NCI-H226 (cell line): ENCODE measurements at regions not wholly inside any gene's neighbourhood (a gene's known extent, or its start where the extent isn't known, plus 50 kb on each side); places are given as distances from the start of the nearest gene placed in this dataset.
"Not testable (repeated sequence)": the region's sequence is repeated elsewhere in the genome, so short reads cannot be mapped to it uniquely, and the experiment has no call there.

Experiments used
- DNase-seq: peaks from one replicate; pipeline ENCODE4 v3.0.0-alpha.2; 2015

DNA sequence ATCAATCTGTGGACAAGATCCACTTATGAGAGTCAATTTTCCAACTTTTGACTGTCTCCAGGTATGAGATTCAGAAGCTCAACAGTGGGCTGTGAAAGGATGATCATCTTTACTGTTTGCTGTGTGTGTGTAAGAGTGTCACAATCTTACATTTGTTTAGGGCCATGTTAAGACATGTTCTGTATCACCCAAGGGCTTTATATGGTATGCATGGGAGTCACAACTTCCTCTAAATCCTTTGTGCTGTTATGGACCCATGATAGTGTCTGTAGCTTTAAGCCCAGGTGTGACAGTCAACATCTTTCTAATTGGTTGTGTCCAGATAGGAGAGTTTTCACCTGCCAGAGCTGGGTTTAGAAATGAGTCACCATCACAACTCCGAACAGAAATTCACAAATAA, 70.2 kb downstream of the ZNF726 start:
- DNase-seq: not testable (repeated sequence)

DNA sequence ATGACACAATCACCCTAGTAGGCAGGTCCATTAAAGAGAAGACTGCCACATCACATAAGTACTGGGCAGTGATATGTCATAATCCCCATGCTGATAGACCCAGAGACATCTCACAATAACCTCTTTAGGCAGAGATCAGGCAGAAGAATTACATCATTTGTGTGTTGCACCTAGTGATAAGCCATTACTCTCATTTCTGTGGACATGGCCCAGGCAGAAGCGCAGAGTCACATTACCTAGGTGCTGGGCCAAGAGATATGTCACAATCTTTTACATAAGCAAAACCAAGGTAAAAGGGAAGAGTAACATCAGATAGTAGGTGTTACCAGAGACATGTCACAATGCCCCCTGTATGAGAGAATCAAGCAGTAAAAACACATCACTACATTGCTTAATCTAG, 71.9 kb downstream of the ZNF726 start:
- no peak for DNase-seq

DNA sequence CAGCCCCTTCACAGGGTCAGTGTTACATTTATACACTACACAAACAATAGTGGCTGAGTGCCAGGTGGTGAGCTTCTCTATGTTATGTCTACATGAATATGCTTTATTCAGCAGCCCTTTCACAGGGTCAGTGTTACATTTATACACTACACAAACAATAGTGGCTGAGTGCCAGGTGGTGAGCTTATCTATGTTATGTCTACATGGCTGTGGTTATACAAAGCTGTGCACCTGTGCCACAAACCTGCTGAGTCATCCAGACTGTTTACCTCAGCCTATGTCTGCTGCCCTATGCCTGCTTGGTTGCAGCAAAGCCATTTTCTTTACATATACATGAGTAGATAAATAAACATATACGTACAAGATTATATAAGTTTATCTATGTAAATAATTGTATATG, 76.5 kb downstream of the ZNF726 start:
- no peak for DNase-seq

DNA sequence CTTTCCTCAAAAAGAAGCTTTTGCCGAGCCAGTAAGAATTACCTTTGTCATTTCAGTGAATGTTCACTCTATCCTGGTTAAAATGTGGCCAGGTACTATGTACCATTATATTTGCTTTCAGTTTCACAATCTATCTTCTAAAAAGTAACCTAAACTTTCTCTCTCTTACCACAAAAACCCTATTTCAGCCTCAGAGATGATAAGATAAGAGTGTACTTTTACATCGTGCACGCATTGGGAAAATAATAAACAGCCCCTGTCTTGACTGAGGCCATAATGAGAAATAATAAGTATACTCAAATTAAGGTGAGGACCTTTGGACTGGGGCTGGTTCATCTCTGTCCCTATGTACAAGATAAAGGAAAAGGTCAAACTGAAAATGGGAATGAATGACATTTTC, 77.7 kb downstream of the ZNF726 start:
- no peak for DNase-seq

DNA sequence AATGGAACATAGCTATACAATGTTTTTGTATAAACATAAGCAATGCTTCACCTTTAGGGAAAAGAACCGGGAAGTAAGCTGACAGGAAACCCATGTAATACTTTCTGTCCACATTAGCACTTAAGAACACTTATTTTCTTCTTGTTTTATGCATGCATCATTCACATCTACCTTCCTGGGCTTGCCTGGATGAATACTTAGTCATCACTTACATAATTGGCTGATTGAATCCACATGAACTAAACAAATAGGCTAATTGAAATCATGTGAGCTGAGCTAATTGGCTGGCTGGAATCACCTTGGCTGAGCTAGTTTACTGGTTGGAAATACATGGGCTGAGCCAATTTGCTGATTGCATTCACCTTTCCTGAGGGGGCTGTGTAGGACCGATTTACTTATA, 78.8 kb downstream of the ZNF726 start:
- DNase-seq: no peak

DNA sequence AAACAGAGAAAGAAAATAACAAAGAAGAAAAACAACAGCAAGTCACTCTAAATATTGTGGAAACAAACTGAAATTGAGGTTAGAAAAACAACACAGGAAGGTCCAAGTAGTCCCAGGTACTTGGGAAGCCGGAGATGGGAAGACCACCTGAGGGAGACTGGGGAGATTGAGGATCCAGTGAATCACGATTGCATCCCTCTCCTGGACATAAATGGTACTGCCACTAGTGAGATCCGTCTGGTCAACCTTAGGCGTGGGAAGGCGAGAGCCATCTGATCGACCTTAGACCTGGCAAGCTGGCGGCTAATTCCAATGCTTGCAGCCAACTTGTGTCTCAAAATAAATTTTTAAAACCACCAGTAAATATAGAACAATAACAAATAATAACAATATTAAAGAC, 81.9 kb downstream of the ZNF726 start:
- DNase-seq: no peak

DNA sequence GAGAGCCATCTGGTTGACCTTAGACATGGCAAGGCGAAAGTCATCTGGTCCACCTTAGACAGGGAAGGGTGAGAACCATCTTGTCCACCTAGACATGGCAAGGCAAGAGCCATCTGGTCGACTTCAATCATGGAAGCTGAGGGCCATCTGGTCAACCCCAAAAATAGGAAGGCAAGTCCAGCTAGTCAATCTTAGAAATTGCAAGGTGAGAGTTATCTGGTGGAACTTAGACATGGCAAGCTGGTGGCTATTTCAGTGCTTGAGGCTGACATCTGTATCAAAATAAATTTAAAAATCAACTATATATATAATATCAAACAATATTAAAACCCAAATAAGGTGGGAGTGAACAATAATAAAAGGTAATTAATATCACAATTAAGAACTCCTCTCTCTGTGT, 83.9 kb downstream of the ZNF726 start:
- no peak for DNase-seq

DNA sequence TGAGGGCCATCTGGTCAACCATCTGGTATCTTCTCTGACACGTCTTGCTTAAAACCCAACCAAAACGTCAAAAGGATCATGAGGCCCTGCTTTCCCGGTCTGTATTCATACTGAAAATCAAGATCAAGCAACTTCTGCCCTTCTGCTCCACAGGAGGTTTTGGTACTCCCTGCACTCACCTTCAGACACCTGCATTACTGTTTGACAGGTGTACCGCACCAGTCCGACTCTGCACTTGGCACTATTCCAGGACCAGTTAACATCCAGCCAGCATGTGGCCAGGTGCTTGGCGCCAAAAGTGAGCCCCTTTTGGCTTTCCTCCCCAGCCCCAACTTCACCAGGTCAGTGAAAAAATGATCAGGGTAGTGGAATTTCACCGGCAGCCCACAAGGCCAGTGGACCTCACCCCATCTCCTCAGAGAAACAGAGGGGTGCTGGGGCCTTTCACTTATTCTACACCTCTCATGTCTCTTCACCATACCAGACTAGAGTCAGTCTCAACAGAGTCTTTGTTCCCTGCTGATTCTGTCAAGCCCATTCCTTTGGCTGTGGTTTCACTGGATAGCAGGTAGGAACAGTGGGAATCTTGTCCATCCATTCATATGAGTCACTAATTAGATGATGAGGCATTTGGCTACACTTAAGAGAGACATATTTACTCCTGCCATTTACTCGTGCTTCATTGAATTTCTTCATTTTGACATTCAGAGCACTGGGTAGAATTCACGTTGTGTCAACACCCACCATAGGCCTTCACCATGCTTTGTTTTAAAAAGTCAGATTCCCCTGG, 85.3 kb downstream of the ZNF726 start:
- no peak for DNase-seq

DNA sequence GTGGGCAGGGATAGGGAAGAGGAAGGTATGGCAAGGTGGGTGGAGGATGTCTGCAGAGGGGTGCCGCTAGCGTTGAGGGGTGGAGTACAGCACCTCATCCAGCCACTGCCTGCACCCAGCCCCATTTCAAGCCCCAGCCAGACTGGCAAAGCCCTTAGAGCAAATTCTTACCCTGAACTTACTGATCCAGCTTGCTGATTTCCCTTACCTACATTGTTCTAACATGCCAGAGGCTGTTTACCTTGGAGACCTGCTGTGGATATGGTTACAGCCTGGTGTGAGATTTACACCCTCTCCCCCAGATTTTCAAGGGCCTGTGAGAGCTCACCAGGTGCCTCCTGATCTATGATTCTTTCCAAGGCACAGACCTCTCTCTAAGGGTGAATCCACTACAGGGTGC, 86.0 kb downstream of the ZNF726 start:
- DNase-seq: no peak

DNA sequence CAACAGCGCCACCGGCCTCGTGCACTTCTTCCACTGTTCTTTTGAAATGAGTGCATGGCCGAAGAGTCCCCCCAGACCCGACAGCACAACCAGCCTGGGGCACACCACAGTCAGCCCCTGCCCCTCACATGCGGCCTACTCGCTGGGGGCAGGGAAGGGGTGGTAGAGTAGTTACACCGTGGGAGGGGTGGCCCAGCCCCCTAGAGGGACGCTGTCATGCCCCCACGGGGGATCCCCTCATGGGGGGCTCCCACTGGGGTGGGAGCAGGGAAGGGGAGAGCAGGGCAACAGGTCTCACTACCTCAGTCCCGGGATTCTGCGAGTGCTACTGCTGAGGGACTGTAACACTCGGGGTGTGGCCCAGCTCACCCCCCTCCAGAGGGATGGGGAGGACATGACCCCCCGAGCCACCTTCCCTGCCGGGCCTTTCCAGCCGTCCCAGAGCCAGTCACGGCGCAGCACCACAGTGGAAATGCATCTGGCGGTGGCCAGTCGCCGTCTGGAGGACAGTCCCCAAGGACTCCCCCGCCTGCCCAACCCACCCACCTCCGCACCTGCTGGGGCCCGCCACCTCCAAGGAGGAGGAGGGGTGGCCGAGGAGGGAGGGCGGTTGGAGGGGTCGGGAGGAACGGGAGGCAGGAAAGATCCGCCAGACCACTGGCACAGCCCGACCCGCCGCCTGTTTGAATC, 84.6 kb upstream of the ZNF254 start:
- no peak for DNase-seq

DNA sequence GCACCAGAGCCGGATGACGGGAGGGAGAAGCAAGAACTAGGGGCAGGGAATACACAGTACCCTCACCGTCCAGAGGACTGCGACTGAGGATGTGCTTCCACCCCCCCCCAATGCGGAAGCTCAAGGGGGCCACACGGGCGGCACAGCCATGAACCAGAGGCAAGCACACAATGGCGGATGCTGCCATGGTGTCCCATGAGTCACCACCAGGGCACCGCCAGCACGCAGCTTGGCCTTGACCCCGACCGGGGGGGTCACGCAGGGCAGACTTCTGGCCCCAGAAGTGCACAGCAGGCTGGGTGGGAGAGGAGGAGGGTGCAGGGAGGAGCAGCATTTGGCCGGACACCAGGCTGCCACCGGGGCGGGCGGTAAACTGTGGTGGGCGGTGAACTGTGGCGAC, 83.5 kb upstream of the ZNF254 start:
- DNase-seq: no peak

DNA sequence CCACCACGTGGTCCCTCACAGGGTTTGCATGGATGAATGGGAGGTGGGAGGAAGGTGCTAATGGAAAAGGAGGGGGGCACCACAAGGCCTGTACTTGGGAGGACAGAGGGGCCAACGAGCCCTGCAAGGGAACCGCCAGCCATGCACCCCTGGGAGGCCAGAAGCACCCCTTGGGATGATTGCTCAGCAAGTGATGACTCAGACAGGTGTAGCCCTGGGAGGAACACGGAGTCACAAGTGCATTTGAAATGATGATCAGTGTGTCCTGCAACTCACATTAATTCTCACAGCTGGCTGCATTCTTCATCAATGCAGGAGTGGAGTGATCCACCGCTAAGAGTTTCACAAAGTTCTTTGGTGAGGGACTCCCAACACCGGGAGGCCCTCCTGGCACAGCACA, 82.8 kb upstream of the ZNF254 start:
- no peak for DNase-seq

DNA sequence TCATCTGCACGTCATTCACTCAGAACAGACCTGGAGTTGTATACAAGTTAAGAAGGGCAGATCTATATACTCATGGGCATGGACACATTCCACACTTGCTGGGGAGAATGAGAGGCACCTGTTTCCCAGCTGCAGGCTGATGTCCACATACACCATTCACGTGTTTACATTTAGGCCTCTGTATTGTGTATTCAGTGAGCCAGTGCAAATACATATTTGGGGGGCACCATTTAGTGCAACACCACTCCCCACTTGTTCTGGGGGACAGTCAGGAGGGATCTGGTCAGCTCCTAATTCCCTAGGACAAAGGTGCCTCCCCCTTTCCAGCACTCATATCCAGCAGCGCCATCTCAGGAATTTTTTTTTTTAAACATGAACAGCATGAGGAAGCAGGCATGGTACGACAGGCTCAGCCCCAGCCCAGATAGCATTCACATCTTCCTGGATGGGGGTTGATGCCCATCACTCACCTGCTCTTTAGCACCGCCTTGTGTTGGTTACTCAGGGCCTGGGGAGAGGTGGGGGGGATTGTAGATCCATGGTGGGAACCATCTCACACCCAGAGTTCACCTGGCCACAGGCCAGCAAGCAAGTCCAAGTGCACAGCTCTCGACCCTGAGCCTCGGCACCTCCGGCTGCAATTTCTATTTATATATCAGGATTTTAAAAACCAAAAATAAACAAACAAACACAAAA, 56.9 kb upstream of the ZNF254 start:
- DNase-seq: no peak

DNA sequence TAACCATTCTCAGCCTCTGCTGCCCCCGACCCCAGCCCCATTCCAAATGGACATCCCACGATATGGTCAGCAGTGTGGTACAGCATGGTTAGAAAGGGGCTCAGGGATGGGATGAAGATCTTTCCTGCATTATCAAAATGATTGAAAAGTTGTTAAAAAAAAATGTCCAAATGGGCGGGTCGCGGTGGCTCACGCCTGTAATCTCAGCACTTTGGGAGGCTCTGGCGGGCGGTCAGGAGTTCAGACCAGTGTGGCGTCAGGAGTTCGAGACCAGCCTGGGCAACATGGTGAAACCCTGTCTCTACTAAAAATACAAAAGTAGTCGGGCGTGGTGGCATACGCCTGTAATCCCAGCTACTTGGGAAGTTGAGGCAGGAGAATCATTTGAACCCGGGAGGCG, 54.3 kb upstream of the ZNF254 start:
- DNase-seq: no peak

DNA sequence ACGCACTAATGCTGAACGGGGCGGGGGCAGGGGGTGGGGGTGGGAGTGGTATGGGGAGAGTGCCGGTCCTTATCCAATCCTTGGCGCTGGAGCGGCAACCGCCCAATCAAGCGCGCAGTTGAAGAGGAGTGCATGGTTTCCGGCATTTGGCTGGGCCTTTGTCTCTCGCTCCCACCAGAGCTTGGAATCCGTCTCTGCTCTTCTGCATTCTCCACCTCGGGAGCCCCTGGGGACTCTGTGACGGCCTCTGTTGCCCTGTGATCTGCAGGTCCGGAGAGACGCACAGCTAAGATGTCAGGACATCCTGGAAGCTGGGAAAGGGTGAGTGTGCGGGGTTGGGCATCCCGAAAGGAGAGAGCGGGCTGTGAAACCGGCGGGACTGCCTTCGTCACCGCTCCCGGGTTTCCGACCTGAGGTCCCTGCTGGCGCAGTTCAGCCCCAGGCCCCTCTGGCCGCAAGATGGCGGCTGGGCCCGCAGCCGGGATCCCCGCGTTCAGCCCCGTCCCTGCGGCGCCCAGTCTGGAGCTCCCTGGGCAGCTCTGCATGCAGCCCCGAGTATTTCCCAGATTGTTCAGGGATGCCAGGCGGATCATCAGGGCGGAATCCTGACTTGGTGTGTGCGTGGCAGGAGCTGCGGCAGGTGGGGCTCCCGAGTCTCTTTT, 53.6 kb upstream of the ZNF254 start:
- peak; percentile 90 for DNase-seq

DNA sequence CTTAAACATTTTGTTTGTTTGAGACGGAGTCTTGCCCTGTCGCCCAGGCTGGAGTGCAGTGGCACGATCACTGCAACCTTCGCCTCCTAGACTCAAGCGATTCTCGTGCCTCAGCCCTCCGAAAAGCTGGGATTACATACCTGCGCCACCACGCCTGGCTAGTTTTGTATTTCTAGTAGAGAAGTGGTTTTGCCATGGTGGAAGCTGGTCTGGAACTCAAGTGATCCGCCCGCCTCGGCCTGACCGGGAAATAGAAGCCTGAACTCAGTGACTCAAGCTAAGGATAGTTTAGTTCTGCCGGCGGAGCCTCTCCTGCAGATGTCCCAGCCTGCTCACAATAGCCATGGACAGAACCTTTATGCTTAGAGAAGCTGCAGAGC, 53.0 kb upstream of the ZNF254 start:
- DNase-seq: peak; percentile 7

DNA sequence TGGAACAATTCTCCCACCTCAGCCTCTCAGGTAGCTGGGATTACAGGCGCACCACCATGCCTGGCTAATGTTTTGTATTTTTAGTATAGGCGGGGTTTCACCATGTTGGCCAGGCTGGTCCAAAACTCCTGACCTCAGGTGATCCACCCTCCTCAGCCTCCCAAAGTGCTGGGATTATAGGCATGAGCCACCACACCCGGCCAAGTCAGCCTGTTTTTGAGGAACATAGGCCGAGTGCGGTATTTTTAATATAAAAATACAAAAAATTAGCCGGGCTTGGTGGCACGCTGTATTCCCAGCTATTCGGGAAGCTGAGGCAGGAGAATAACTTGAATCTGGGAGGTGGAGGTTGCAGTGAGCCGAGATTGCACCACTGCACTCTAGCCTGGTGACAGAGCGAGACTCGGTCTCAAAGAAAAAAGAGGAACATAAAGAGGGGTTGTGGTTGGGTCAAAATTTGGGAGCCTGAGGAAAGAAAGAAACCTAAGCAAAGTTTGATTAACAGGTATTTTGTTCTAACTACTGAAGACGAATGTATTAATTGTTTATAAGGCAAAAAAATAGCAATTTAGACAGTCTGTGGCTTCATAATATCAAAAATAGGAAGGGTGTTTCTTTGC, 51.6 kb upstream of the ZNF254 start:
- not testable (repeated sequence) for DNase-seq
